Chondrocyte (in vitro differentiated cells): ENCODE measurements at regions not wholly inside any gene's neighbourhood (a gene's known extent, or its start where the extent isn't known, plus 50 kb on each side); places are given as distances from the start of the nearest gene placed in this dataset.

Source experiments
- DNase-seq: peaks from one replicate; pipeline ENCODE4 v3.0.0; 2021; ENCODE audit warnings: mixed read lengths, low spot score
- H3K27ac Mint-ChIP-seq: one replicate; pipeline ENCODE4 v1.8.0; 2021; ENCODE audit warnings: mild to moderate bottlenecking, moderate library complexity, mixed read lengths; ENCODE audit not compliant: unreplicated experiment
- H3K27me3 Mint-ChIP-seq: 2 replicates; pipeline ENCODE4 v1.8.0; 2021; ENCODE audit warnings: low read depth, mixed read lengths
- H3K36me3 Mint-ChIP-seq: 2 replicates; pipeline ENCODE4 v1.8.0; 2021; ENCODE audit warnings: low read depth, mixed read lengths
- H3K4me1 Mint-ChIP-seq: 2 replicates; pipeline ENCODE4 v1.8.0; 2021; ENCODE audit warnings: low read depth, mild to moderate bottlenecking, mixed read lengths
- H3K4me3 Mint-ChIP-seq: one replicate; pipeline ENCODE4 v1.8.0; 2021; ENCODE audit warnings: mild to moderate bottlenecking, moderate library complexity, mixed read lengths; ENCODE audit not compliant: unreplicated experiment
- H3K9me3 Mint-ChIP-seq: 2 replicates; pipeline ENCODE4 v1.8.0; 2021; ENCODE audit warnings: low read depth, mixed read lengths
- TF ChIP-seq, protein P1 (sequence below): fragments of 200-600 bp; sonication (generic); IDR thresholded peaks from 2 replicates; pipeline ENCODE4 v1.5.0; 2021; ENCODE audit warnings: antibody characterized with exemption, mild to moderate bottlenecking, moderate library complexity

- no peak overlapping the region for H3K4me3 Mint-ChIP-seq
- peaks cover 23% of the 10 kb centered on the region for H3K9me3 Mint-ChIP-seq
Observed at GRCh38 chr12:46043972-46044520, 53.7 kb upstream of the SCAF11 start.

More at GRCh38 chr12:46043972-46044520, 53.7 kb upstream of the SCAF11 start:
- Mint-ChIP-seq H3K27ac (no peak overlapping the region), H3K4me1 (no peaks in the 10 kb centered on the region), H3K36me3 (peaks cover 11% of the 10 kb centered on the region), H3K27me3 (peaks cover 6% of the 10 kb centered on the region)
- DNase-seq = no peak
- TF ChIP-seq, protein P1, sequence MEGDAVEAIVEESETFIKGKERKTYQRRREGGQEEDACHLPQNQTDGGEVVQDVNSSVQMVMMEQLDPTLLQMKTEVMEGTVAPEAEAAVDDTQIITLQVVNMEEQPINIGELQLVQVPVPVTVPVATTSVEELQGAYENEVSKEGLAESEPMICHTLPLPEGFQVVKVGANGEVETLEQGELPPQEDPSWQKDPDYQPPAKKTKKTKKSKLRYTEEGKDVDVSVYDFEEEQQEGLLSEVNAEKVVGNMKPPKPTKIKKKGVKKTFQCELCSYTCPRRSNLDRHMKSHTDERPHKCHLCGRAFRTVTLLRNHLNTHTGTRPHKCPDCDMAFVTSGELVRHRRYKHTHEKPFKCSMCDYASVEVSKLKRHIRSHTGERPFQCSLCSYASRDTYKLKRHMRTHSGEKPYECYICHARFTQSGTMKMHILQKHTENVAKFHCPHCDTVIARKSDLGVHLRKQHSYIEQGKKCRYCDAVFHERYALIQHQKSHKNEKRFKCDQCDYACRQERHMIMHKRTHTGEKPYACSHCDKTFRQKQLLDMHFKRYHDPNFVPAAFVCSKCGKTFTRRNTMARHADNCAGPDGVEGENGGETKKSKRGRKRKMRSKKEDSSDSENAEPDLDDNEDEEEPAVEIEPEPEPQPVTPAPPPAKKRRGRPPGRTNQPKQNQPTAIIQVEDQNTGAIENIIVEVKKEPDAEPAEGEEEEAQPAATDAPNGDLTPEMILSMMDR = no peak
